ENCODE measurements at regions not wholly inside any gene's neighbourhood (a gene's known extent, or its start where the extent isn't known, plus 50 kb on each side); places are given as distances from the start of the nearest gene placed in this dataset.

DNA sequence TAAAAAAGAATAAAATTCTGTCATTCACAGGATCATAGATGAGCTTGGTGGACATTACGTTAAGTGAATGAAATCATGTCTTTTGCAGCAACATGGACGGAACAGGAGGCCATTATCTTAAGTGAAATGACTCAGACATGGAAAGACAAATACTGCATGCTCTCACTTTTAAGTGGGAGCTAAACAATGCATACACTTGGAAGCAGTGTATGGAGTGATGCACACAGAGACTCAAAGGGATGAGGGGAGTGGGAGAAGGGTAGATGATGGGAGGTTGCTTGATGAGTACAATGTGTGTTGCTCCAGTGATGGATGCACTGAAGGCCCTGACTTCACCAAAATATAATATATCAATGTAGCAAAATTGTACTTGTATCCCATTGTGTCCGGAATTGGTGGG is 293.4 kb downstream of the CD109 start:
- TF ChIP-seq ESRRG (CRISPR knock-in tag; IDR thresholded peaks at IDR 0.05) = no peak
- no peak for TF ChIP-seq GLIS3 (CRISPR knock-in tag; IDR thresholded peaks at IDR 0.05)
- TF ChIP-seq RARB (CRISPR knock-in tag; IDR thresholded peaks at IDR 0.05) = no peak
- no peak for TF ChIP-seq BACH2 (CRISPR knock-in tag; IDR thresholded peaks at IDR 0.05; ENCODE audit: borderline replicate concordance)
- TF ChIP-seq, protein P1, sequence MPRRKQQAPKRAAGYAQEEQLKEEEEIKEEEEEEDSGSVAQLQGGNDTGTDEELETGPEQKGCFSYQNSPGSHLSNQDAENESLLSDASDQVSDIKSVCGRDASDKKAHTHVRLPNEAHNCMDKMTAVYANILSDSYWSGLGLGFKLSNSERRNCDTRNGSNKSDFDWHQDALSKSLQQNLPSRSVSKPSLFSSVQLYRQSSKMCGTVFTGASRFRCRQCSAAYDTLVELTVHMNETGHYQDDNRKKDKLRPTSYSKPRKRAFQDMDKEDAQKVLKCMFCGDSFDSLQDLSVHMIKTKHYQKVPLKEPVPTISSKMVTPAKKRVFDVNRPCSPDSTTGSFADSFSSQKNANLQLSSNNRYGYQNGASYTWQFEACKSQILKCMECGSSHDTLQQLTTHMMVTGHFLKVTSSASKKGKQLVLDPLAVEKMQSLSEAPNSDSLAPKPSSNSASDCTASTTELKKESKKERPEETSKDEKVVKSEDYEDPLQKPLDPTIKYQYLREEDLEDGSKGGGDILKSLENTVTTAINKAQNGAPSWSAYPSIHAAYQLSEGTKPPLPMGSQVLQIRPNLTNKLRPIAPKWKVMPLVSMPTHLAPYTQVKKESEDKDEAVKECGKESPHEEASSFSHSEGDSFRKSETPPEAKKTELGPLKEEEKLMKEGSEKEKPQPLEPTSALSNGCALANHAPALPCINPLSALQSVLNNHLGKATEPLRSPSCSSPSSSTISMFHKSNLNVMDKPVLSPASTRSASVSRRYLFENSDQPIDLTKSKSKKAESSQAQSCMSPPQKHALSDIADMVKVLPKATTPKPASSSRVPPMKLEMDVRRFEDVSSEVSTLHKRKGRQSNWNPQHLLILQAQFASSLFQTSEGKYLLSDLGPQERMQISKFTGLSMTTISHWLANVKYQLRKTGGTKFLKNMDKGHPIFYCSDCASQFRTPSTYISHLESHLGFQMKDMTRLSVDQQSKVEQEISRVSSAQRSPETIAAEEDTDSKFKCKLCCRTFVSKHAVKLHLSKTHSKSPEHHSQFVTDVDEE (CRISPR knock-in tag; IDR thresholded peaks at IDR 0.05) = no peak
- TF ChIP-seq ARNTL (CRISPR knock-in tag; IDR thresholded peaks at IDR 0.05; ENCODE audit: borderline replicate concordance, low read depth) = no peak
- TF ChIP-seq, protein P2, sequence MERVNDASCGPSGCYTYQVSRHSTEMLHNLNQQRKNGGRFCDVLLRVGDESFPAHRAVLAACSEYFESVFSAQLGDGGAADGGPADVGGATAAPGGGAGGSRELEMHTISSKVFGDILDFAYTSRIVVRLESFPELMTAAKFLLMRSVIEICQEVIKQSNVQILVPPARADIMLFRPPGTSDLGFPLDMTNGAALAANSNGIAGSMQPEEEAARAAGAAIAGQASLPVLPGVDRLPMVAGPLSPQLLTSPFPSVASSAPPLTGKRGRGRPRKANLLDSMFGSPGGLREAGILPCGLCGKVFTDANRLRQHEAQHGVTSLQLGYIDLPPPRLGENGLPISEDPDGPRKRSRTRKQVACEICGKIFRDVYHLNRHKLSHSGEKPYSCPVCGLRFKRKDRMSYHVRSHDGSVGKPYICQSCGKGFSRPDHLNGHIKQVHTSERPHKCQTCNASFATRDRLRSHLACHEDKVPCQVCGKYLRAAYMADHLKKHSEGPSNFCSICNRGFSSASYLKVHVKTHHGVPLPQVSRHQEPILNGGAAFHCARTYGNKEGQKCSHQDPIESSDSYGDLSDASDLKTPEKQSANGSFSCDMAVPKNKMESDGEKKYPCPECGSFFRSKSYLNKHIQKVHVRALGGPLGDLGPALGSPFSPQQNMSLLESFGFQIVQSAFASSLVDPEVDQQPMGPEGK (CRISPR knock-in tag; IDR thresholded peaks at IDR 0.05; ENCODE audit: borderline replicate concordance) = no peak
- TF ChIP-seq, protein P3, sequence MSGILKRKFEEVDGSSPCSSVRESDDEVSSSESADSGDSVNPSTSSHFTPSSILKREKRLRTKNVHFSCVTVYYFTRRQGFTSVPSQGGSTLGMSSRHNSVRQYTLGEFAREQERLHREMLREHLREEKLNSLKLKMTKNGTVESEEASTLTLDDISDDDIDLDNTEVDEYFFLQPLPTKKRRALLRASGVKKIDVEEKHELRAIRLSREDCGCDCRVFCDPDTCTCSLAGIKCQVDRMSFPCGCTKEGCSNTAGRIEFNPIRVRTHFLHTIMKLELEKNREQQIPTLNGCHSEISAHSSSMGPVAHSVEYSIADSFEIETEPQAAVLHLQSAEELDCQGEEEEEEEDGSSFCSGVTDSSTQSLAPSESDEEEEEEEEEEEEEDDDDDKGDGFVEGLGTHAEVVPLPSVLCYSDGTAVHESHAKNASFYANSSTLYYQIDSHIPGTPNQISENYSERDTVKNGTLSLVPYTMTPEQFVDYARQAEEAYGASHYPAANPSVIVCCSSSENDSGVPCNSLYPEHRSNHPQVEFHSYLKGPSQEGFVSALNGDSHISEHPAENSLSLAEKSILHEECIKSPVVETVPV (CRISPR knock-in tag; IDR thresholded peaks at IDR 0.05) = no peak
- no peak for TF ChIP-seq PPARA (CRISPR knock-in tag; IDR thresholded peaks at IDR 0.05; ENCODE audit: borderline replicate concordance)
- TF ChIP-seq ZNF70 (CRISPR knock-in tag; IDR thresholded peaks at IDR 0.05) = no peak
- ATAC-seq = no peak

DNA sequence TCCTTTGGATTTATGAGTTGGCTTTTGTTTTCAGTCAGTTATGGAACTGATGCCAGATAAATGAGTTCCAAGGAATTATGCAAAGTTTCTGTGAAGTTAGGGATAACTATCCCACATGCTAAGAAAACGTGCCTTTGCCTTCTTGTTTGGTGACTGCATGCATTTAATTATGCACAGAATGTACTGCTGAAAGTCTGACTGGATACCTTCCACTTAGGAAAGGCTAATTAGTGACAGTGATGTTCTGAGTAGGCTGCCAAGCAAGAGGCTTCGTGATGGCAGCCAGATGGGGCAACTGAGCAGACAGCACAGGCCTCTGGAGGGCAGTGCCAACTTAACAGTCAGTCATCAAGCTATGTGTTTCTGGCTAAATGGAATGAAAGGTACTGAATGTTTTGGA is 289.9 kb downstream of the CD109 start:
- ATAC-seq = no peak
- TF ChIP-seq, protein P2 (CRISPR knock-in tag; IDR thresholded peaks at IDR 0.05; ENCODE audit: borderline replicate concordance) = no peak
- no peak for TF ChIP-seq ZNF565 (CRISPR knock-in tag; conservative IDR thresholded peaks at IDR 0.05; ENCODE audit: low read depth)
- TF ChIP-seq, protein P3 (CRISPR knock-in tag; IDR thresholded peaks at IDR 0.05) = no peak
- TF ChIP-seq BACH2 (CRISPR knock-in tag; IDR thresholded peaks at IDR 0.05; ENCODE audit: borderline replicate concordance) = no peak
- no peak for TF ChIP-seq ZC3H10 (CRISPR knock-in tag; IDR thresholded peaks at IDR 0.05)
- no peak for TF ChIP-seq OSR1 (CRISPR knock-in tag; IDR thresholded peaks at IDR 0.05)
- no peak for TF ChIP-seq TOX (CRISPR knock-in tag; IDR thresholded peaks at IDR 0.05; ENCODE audit: borderline replicate concordance)
- TF ChIP-seq, protein P4, sequence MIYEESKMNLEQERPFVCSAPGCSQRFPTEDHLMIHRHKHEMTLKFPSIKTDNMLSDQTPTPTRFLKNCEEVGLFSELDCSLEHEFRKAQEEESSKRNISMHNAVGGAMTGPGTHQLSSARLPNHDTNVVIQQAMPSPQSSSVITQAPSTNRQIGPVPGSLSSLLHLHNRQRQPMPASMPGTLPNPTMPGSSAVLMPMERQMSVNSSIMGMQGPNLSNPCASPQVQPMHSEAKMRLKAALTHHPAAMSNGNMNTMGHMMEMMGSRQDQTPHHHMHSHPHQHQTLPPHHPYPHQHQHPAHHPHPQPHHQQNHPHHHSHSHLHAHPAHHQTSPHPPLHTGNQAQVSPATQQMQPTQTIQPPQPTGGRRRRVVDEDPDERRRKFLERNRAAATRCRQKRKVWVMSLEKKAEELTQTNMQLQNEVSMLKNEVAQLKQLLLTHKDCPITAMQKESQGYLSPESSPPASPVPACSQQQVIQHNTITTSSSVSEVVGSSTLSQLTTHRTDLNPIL (CRISPR knock-in tag; IDR thresholded peaks at IDR 0.05; ENCODE audit: low read depth) = no peak
- TF ChIP-seq PPARA (CRISPR knock-in tag; IDR thresholded peaks at IDR 0.05; ENCODE audit: borderline replicate concordance) = no peak
- TF ChIP-seq ISL1 (CRISPR knock-in tag; IDR thresholded peaks at IDR 0.05) = no peak

DNA sequence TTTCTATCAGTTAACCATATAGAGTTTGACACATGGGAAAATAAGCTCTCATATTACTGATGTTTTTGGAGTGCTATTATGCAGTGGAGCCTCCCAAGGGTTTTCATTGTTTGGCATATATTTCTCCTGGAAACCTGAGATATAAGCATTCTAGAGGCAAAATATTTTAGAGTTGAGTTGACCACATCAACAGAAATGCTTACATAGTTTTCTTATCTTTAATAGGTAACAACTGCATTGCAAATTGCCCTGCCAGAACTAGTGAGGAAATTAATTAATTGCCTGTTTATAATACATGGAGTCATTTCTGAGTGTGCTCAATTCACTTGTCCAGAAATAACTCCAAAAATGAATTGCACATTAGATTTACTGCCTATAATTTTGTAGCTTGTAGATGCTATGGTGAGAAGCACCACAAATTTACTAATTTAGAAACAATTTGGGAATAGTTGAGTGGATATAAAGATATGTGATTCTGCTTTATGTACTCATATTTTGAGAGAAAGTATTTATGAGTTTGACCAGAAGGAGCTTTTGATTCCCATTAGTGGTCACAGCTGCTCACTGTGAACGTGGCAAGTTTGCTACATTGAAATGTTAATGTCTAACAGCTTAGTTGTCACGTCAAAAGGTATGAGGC is 288.7 kb downstream of the CD109 start:
- no peak for ATAC-seq
- TF ChIP-seq, protein P4 (CRISPR knock-in tag; IDR thresholded peaks at IDR 0.05; ENCODE audit: low read depth) = no peak
- TF ChIP-seq PPARA (CRISPR knock-in tag; IDR thresholded peaks at IDR 0.05; ENCODE audit: borderline replicate concordance) (no peak), SNAI2 (CRISPR knock-in tag; IDR thresholded peaks at IDR 0.05) (no peak), TOX (CRISPR knock-in tag; IDR thresholded peaks at IDR 0.05; ENCODE audit: borderline replicate concordance) (no peak), ESRRG (CRISPR knock-in tag; IDR thresholded peaks at IDR 0.05) (no peak), ISL1 (CRISPR knock-in tag; IDR thresholded peaks at IDR 0.05) (no peak), ZNF565 (CRISPR knock-in tag; conservative IDR thresholded peaks at IDR 0.05; ENCODE audit: low read depth) (no peak), GLIS3 (CRISPR knock-in tag; IDR thresholded peaks at IDR 0.05) (no peak), ZC3H10 (CRISPR knock-in tag; IDR thresholded peaks at IDR 0.05) (no peak)
- TF ChIP-seq, protein P1 (CRISPR knock-in tag; IDR thresholded peaks at IDR 0.05) = no peak
- TF ChIP-seq, protein P3 (CRISPR knock-in tag; IDR thresholded peaks at IDR 0.05) = no peak

Data from SK-N-SH treated with all-trans-retinoic acid at 6 μM for 48 hours (cell line).